Fibroblast of pulmonary artery (primary cell): ENCODE measurements at regions not wholly inside any gene's neighbourhood (a gene's known extent, or its start where the extent isn't known, plus 50 kb on each side); places are given as distances from the start of the nearest gene placed in this dataset.
"Not testable (repeated sequence)": the region's sequence is repeated elsewhere in the genome, so short reads cannot be mapped to it uniquely, and the experiment has no call there.

Experiments used
- DNase-seq: peaks from one replicate; pipeline ENCODE4 v3.0.0-alpha.2; 2010; ENCODE audit warnings: low read depth
- H3K4me3 ChIP-seq: replicated peaks from 2 replicates; pipeline ENCODE4 v1.5.1; 2011; ENCODE audit warnings: low read depth, mild to moderate bottlenecking, control low read depth, low read length, moderate library complexity

DNA sequence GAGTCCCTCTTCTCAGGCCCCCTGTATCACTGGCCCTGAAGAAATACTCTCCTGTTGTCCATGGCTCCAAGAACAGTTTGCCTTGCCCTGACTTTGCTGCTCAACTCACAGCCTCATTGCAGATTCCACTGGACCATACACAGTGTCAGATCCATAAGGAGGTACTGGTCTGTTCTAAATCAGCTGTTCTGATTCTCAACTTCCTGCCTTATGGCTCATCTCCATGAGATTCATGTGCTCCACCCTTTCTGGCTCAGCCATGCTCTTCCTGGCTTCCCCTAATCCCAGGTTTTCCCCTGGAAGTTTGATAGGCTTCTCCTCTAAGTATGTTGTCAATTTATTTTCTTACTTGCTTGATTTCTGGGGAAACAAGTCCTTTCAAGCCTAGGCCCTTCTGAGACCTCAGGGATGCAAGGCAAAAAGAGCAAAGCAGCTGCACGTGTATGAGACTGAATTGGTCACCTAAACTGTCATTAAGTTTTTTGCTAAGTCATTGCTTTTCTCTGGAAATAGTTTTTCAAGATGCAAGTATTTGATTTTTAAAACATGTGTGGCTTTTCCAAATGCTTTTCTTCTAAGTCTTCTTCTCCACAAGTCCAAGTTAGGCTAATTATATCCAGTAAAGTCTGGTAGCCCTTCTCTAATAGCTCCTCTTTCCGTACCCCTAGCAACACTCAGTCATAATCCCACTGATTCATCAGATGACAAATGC is 1288.5 kb downstream of the RPIA start:
- not testable (repeated sequence) for DNase-seq, H3K4me3 ChIP-seq

DNA sequence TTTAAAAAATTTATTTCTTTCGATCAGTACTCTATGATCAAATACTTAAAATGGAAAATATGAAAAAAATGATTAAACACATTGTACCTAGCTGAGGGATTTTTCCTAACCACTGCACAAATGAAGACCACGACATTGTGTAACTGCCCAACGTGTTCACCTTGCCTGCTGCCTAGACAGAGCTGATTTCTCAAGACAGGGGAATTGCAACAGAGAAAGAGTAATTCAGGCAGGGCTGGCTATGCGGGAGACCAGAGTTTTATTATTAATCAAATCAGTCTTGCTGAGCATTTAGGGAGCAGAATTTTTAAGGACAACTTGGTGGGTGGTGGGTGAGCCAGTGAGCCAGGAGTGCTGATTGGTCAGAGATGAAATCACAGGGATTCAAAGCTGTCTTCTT is 1290.8 kb downstream of the RPIA start:
- not testable (repeated sequence) for H3K4me3 ChIP-seq, DNase-seq

DNA sequence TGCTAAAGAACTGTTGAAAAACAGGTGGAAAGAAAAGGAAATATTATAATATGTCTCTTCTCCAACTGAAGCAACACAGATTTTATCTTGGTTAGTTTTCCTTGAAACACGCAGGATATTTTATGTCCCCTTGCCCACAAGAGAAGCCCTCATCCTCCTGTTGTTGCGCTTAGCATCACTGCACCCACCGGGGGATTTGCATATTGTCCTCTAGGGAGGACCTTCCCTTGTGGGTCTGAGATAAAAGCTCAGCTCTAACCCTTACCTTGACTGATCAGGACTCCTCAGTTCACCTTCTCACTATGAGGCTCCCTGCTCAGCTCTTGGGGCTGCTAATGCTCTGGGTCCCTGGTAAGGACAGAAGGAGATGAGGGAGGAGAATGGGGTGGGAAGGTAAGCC is 1294.2 kb downstream of the RPIA start:
- H3K4me3 ChIP-seq, DNase-seq: not testable (repeated sequence)

DNA sequence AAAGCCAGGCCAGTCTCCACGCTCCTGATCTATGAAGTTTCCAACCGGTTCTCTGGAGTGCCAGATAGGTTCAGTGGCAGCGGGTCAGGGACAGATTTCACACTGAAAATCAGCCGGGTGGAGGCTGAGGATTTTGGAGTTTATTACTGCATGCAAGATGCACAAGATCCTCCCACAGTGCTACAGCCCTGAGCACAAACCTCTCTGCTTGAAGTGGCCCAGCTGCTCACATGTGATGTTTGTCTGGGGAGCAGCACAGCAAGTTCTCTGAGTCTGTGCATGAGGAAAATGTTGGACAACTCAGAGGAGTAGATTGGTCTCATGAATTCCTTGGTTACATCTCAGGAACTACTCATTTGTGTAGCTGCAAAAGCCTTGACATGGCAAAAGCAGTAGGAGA is 1295.1 kb downstream of the RPIA start:
- H3K4me3 ChIP-seq, DNase-seq: not testable (repeated sequence)

DNA sequence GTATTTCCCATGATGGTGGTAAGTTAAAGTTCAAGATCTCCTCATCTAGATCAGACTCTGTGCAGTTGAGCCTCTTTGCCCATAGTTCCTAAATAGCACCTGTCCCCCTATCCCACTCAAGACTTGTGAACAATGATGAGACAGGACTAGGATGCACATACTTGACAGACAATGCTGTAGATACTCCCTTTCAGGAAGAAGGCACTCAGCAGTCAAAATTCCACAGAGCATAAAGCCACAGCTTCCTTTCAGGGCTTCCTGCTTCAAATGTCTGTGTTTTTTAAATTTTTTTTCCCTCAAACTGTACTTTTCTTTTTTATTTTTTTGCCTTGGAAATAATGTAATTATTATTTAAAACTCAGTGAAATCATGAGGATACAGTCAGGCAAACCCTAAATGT is 1305.3 kb downstream of the RPIA start:
- DNase-seq, H3K4me3 ChIP-seq: not testable (repeated sequence)

DNA sequence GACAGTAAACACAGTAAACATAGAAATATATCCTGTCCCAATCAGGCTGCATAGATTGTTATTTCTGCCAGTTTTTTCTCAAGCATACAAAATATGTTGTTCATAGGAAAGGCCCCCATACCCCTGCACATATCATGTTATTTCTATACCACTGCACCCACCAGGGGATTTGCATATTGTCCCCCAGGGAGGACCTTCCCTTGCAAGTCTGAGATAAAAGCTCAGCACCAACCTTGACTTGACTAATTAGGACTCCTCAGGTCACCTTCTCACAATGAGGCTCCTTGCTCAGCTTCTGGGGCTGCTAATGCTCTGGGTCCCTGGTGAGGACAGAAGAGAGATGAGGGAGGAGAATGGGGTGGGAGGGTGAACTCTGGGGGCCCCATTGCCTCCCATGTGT is 1313.1 kb downstream of the RPIA start:
- DNase-seq: not testable (repeated sequence)

DNA sequence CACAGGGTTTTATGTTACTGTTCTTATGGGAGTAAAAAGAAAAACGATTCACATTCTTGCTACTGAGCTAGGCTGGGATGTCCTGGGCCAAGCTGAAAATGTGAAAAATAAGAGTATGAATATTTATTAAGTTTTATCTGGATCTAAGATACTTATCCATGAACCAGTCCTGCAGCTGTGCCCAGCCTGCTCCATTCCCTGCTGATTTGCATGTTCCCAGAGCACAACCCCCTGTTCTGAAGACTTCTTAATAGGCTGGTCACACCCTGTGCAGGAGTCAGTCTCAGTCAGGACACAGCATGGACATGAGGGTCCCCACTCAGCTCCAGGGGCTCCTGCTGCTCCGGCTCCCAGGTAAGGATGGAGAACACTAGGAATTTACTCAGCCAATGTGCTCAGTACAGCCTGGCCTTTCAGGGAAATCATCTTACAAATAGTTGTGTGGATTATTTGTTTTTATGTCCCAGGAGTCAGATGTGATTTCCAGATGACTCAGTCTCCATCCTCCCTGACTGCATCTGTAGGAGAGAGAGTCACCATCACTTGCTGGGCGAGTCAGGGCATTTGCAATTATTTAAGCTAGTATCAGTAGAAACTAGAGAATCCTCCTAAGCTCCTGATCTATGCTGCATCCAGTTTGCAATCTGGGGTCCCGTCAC is 1319.1 kb downstream of the RPIA start:
- not testable (repeated sequence) for DNase-seq, H3K4me3 ChIP-seq

More for the DNA sequence above, 1313.1 kb downstream of the RPIA start:
- not testable (repeated sequence) for H3K4me3 ChIP-seq

DNA sequence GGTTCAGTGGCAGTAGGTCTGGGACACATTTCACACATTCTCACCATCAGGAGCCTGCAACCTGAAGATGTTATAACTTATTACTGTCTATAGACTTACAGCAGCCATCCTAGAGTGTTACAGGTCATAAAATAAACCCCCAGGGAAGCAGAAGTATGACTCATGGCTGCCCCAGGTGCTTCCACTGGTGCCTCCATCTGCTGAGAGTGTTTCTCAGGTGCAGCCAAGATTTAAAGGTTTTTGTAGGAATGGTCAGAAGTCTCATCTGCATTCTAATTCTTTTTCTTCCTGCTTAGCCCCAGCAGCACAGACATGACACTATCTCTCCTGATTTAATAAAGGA is 1319.6 kb downstream of the RPIA start:
- not testable (repeated sequence) for H3K4me3 ChIP-seq, DNase-seq

DNA sequence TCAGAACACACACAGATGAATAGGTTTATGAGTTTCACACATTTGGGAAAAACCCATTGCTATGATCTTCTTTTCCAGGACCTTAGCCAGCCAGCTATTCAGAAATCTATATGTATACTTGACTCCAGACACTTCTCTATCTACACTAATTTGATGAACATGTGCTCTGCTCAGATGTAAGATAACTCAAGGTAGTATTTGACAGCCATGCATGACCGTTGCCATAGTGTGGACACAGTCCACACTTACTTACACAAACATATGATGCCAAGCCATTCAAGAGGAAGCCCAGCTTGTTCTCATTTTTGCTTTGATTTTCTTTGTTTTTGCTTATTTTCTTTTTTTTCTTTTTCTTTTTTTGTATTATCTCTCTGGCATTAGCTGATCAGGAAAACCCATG is 1328.4 kb downstream of the RPIA start:
- not testable (repeated sequence) for H3K4me3 ChIP-seq, DNase-seq

DNA sequence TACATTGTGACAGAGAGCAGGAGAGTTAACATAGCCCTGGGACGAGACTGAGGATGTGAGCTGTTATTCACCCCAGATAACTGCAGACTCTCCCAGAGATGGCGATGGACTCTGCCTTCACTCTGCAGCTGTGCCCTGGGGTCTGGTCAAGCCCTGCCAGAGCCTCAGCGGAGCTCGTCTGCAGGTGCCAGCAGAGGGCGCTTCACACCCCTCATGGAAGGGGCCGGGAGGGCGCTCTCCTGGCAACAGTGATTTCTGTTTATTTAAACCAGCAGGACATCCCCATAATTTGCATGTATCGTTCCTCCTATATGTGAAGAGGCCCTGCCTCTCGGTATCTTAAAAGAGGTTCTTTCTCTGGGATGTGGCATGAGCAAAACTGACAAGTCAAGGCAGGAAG is 1329.8 kb downstream of the RPIA start:
- DNase-seq, H3K4me3 ChIP-seq: not testable (repeated sequence)

DNA sequence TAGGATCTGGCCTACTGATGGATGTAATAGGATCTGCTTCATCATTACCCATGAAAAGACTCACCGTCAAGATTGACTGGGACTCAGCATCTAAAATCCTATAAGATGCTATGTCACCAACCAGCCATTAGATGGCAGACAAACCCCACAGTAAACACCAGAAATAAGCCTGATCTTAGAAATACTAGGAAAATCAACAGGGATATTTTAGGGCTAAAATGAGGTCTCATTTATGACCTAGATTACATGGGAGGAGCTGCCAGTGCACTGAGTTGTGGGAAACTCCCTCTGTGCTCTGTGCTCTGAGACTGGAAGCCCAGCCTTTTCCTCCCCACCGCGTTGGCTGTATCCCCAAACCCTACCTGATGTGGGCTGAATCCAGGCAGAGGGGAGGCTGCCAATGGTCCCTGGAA is 1335.8 kb downstream of the RPIA start:
- DNase-seq, H3K4me3 ChIP-seq: not testable (repeated sequence)

DNA sequence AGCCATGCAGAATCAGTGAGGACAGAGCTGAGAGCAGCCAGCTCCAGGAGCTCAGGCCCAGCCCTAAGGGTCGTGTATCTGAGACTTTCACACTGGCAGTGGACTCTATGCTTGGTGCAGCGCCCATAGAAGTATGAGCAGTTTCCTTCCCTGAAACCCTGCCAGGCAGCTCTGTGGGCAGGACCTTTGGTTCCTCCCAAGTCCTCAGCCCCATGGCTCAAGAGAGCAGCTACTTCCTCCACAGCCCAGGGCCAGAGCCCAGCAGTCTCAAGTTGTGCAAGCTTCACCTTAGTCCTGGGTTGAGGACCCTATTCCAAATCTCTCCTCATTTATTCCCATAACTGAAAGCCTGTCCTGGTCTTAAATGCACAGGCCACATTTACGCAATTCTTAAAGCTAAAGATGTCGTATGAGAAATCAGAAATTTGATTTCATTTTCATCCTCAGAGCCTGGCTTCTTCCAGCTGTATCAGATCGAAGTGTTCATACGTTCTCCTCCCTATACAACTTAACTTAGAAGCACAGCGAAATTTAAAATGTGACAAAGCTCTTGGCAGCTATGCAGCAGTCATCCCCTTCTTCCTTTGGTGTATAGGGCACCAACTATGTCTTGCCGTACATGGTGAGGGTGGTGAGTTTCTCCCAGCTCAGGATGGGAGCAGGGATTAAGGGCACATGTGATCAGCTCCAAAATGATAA is 1337.1 kb downstream of the RPIA start:
- H3K4me3 ChIP-seq: not testable (repeated sequence)

DNA sequence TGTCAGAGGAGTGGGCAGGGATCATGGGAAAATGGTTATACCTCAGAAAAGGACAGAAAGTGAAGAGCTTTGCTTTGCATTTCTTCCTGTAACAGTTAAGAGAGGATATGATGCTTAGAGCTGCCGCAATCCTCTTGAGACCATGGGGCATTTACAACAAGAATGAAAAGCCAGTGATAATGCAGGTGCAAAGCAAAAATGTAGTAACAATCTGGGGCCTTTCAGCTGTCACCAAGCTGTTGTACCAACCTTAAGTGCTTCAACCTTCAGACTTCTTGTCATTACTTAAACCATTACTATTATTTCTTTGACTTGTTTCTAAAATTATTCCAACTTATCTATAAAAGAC is 1337.6 kb downstream of the RPIA start:
- not testable (repeated sequence) for H3K4me3 ChIP-seq

More for the DNA sequence above, 1337.1 kb downstream of the RPIA start:
- DNase-seq: not testable (repeated sequence)

DNA sequence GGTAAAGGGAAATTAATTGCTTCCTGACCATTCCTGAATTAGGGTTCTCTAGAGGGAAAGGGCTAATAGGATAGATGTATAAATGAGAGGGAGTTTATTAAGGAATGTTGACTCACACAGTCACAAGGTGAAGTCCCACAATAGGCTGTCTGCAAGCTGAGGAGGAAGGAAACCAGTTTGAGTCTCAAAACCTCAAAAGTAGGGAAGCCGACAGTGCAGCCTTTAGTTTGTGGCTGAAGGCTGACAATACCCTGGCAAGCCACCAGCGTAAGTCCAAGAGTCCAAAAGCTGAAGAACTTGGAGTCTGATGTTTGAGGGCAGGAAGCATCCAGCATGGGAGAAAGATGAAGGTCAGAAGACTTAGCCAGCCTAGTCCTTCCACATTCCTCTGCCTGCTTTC is 1340.8 kb downstream of the RPIA start:
- H3K4me3 ChIP-seq, DNase-seq: not testable (repeated sequence)

More for the DNA sequence above, 1337.6 kb downstream of the RPIA start:
- not testable (repeated sequence) for DNase-seq

DNA sequence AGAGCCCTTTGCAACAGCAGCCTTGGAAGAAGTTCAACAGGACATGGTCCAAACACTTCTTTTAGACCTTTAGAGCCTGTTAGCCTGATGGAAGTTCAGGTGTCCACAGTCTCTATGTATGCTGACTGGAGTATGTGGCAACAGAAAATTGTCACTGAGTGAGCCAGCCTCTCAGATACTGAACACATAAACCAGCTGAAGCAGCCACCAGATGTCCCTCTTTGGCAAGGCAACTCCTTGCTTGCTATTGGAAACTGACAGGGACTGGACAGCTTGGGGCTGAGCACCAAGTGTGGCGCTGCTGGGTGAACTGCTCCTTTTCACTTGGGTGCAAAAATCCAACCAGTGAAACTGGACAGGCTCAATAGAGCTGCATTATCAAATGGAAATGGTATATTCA is 1344.9 kb downstream of the RPIA start:
- not testable (repeated sequence) for H3K4me3 ChIP-seq, DNase-seq

DNA sequence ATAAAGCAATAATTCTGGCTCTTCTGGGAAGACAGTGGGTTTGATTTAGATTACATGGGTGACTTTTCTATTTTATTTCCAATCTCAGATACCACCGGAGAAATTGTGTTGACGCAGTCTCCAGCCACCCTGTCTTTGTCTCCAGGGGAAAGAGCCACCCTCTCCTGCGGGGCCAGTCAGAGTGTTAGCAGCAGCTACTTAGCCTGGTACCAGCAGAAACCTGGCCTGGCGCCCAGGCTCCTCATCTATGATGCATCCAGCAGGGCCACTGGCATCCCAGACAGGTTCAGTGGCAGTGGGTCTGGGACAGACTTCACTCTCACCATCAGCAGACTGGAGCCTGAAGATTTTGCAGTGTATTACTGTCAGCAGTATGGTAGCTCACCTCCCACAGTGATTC is 1347.6 kb downstream of the RPIA start:
- H3K4me3 ChIP-seq, DNase-seq: not testable (repeated sequence)

DNA sequence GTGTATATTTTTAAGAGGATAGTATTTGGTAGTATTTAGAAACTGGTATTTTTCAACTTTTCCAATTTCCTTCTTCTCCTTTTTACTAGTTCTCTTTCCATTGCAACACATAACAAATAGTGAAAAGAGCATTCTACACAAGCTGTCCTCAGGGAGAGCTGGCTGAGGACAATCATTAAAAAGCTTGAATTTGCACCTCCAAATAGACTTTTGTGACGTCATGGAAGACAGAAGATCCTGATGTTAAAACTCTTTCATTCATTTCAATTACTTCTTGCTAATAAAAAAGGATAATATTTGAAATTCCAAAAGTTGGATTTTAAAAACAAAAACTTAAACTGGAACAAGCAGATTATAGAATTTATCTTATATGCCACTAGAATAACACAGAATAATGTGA is 1356.3 kb downstream of the RPIA start:
- not testable (repeated sequence) for DNase-seq, H3K4me3 ChIP-seq

DNA sequence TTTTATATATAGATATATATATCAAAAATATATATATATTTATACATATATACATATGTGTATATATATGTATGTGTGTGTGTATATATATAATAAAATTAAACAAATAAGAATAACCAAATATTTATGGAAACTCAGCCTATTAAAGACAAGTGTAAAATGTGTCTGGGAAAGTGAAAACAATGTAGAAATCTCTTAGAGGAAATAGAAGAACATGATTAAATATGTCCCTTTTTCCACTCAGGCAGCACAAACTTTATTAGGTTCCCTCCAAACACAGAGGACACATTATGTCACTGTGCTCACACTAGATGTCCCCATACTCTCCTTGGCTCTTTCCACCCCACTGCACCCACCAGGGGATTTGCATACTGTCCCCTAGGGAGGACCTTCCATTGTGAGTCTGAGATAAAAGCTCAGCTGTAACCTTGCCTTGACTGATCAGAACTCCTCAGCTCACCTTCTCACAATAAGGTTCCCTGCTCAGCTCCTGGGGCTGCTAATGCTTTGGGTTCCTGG is 1360.7 kb downstream of the RPIA start:
- DNase-seq, H3K4me3 ChIP-seq: not testable (repeated sequence)
